Panc1 (cell line): ENCODE measurements at regions not wholly inside any gene's neighbourhood (a gene's known extent, or its start where the extent isn't known, plus 50 kb on each side); places are given as distances from the start of the nearest gene placed in this dataset.

Experiments
- ATAC-seq: fragments of 200-7000 bp; cut with Tn5 transposase; 2 replicates; pipeline ENCODE4 v1.9.1; 2020; ENCODE audit warnings: mild to moderate bottlenecking, moderate library complexity
- BruUV-seq: library from RNA; stranded (reverse); fragments of 400-500 nt; replicated peaks from 2 replicates; lab custom pipeline; 2021; lab: Mats Ljungman, UMichigan
- CTCF ChIA-PET: fragments of 300-600 bp; sonication (Branson Sonifier 250); formaldehyde crosslinking; loops from one replicate; lab custom pipeline; 2022; ENCODE audit warnings: antibody characterized with exemption; lab: Charles Lee
- POLR2A ChIA-PET: fragments of 300-600 bp; sonication (Branson Sonifier 250); formaldehyde crosslinking; loops from one replicate; lab custom pipeline; 2022; ENCODE audit warnings: antibody characterized with exemption; lab: Charles Lee
- DNase-seq: peaks from one replicate; pipeline ENCODE4 v3.0.0-alpha.2; 2010; ENCODE audit warnings: low read depth, low spot score
- H3K27ac ChIP-seq: 2 replicates; pipeline ENCODE4 v1.5.1; 2011; ENCODE audit warnings: mild to moderate bottlenecking, low read length, inconsistent platforms
- H3K27me3 ChIP-seq: fragments of 200-500 bp; sonication (Bioruptor generic); 2 replicates; pipeline ENCODE4 v1.6.0; 2014; ENCODE audit warnings: low read length, inconsistent platforms; ENCODE audit not compliant: control insufficient read depth, insufficient read depth
- H3K36me3 ChIP-seq: fragments of 200-500 bp; sonication (Bioruptor generic); 2 replicates; pipeline ENCODE4 v1.5.1; 2014; ENCODE audit warnings: inconsistent platforms, mild to moderate bottlenecking, low read length, moderate library complexity; ENCODE audit not compliant: control insufficient read depth, insufficient read depth
- H3K4me1 ChIP-seq: 2 replicates; pipeline ENCODE4 v1.5.1; 2011; ENCODE audit warnings: inconsistent platforms, mild to moderate bottlenecking, low read length, moderate library complexity; ENCODE audit not compliant: control insufficient read depth, insufficient read depth
- H3K4me3 ChIP-seq, 2 experiments: 2 replicates each; pipeline ENCODE4 v1.5.1; 2011 to 2012; ENCODE audit warnings: low read depth in 2 of 2, low read length in 2 of 2, mild to moderate bottlenecking in 2 of 2, inconsistent platforms in 1 of 2, moderate library complexity in 1 of 2
- H3K9me3 ChIP-seq: fragments of 200-500 bp; sonication (Bioruptor generic); 2 replicates; pipeline ENCODE4 v1.5.1; 2014; ENCODE audit warnings: low read depth, mild to moderate bottlenecking, inconsistent platforms, low read length, moderate library complexity; ENCODE audit not compliant: control insufficient read depth, insufficient read depth
- CTCF ChIP-seq: fragments of 450-650 bp; IDR thresholded peaks from 2 replicates; pipeline ENCODE4 v1.5.1; 2017; ENCODE audit warnings: mild to moderate bottlenecking
- POLR2AphosphoS5 ChIP-seq: IDR thresholded peaks from 2 replicates; pipeline ENCODE4 v1.6.1; 2012; ENCODE audit warnings: mild to moderate bottlenecking, low read depth, low read length, moderate library complexity
- SIN3A ChIP-seq: IDR thresholded peaks from 2 replicates; pipeline ENCODE4 v1.6.1; 2012; ENCODE audit warnings: low read depth, mild to moderate bottlenecking, low read length, moderate library complexity, borderline replicate concordance; ENCODE audit not compliant: insufficient read depth
- TCF7L2 ChIP-seq: IDR thresholded peaks from 2 replicates; pipeline ENCODE4 v1.6.1; 2011; ENCODE audit warnings: mild to moderate bottlenecking, low read depth, low read length, inconsistent platforms
- in situ Hi-C: cut with HindIII; loops from 2 replicates; pipeline ENCODE4 v1.10.0; 2016; ENCODE audit warnings: low sequenced_read_pairs, low pct_unique_long_range_greater_than_20kb
- intact Hi-C: fragments of 100-400 bp; cut with micrococcal nuclease; formaldehyde crosslinking; loops from one replicate; pipeline ENCODE4 v1.10.0; 2022; ENCODE audit not compliant: unreplicated experiment
- TF ChIP-seq, protein P1 (sequence below), 2 experiments: IDR thresholded peaks; 2 replicates each; pipeline ENCODE4 v1.6.1; 2011 to 2012; ENCODE audit warnings: low read depth in 2 of 2, control low read depth in 1 of 2, low read length in 1 of 2, mild to moderate bottlenecking in 1 of 2, moderate library complexity in 1 of 2; ENCODE audit not compliant: insufficient read depth in 1 of 2

DNA sequence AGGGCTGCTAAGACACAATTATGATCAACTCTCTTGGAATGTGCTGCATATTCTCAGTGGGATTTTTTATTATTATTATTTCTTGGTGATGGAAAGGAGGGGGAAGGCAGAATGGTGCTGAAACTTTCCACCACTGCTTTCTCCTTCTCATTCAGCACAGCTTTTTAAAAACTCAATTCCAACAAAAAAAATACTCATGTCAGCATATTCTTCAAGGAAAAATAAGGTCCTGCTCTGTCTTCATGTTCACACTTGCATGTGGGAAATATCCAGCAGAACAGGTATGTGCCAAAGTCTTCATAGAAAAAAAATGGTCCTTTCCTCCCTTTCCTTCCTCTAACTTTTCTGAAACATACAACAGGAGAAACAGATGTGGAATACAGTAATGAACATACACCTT lies 144.0 kb upstream of the ADAMTS3 start:
- Histone ChIP-seq H3K4me3 (no peak overlapping the region), H3K27me3 (no peaks in the 10 kb centered on the region), H3K36me3 (no peaks in the 10 kb centered on the region), H3K4me1 (no peaks in the 10 kb centered on the region), H3K27ac (no peak overlapping the region), H3K9me3 (no peaks in the 10 kb centered on the region)
- no TSS peak for BruUV-seq
- POLR2A ChIA-PET, result no interaction called here
- intact Hi-C loops (no loop called here), in situ Hi-C loops (no loop called here)
- ATAC-seq, result no peak
- no peak for TF ChIP-seq SIN3A
- TF ChIP-seq, protein P1, sequence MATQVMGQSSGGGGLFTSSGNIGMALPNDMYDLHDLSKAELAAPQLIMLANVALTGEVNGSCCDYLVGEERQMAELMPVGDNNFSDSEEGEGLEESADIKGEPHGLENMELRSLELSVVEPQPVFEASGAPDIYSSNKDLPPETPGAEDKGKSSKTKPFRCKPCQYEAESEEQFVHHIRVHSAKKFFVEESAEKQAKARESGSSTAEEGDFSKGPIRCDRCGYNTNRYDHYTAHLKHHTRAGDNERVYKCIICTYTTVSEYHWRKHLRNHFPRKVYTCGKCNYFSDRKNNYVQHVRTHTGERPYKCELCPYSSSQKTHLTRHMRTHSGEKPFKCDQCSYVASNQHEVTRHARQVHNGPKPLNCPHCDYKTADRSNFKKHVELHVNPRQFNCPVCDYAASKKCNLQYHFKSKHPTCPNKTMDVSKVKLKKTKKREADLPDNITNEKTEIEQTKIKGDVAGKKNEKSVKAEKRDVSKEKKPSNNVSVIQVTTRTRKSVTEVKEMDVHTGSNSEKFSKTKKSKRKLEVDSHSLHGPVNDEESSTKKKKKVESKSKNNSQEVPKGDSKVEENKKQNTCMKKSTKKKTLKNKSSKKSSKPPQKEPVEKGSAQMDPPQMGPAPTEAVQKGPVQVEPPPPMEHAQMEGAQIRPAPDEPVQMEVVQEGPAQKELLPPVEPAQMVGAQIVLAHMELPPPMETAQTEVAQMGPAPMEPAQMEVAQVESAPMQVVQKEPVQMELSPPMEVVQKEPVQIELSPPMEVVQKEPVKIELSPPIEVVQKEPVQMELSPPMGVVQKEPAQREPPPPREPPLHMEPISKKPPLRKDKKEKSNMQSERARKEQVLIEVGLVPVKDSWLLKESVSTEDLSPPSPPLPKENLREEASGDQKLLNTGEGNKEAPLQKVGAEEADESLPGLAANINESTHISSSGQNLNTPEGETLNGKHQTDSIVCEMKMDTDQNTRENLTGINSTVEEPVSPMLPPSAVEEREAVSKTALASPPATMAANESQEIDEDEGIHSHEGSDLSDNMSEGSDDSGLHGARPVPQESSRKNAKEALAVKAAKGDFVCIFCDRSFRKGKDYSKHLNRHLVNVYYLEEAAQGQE (IDR thresholded peaks at IDR 0.05; ENCODE audit: insufficient read depth in 1 of 2, low read depth in 2 of 2, low read length in 1 of 2), result no peak
- no peak for TF ChIP-seq CTCF
- no peak for TF ChIP-seq TCF7L2
- no peak for TF ChIP-seq POLR2AphosphoS5
- no peak for DNase-seq
- CTCF ChIA-PET, result no interaction called here

GRCh38 chr4:72709475-72709874 lies 140.5 kb upstream of the ADAMTS3 start:
- no peak for TF ChIP-seq POLR2AphosphoS5
- TF ChIP-seq TCF7L2, result no peak
- no peak for TF ChIP-seq CTCF
- TF ChIP-seq SIN3A, result no peak
- TF ChIP-seq, protein P1 (IDR thresholded peaks at IDR 0.05; ENCODE audit: insufficient read depth in 1 of 2, low read depth in 2 of 2, low read length in 1 of 2), result no peak
- ChIA-PET POLR2A (no interaction called here), CTCF (no interaction called here)
- H3K27ac ChIP-seq, result no peak overlapping the region
- H3K4me3 ChIP-seq, result no peak overlapping the region
- no peaks in the 10 kb centered on the region for H3K9me3 ChIP-seq
- no TSS peak for BruUV-seq
- in situ Hi-C loops (no loop called here), intact Hi-C loops (loop anchor here (10.0 kb wide), 1 partner anchor 205 kb away; no protein-coding TSS in a partner anchor)
- ATAC-seq (no peak), DNase-seq (no peak)
- H3K4me1 ChIP-seq, result no peaks in the 10 kb centered on the region
- no peaks in the 10 kb centered on the region for H3K27me3 ChIP-seq
- no peaks in the 10 kb centered on the region for H3K36me3 ChIP-seq
